ENCODE measurements at regions not wholly inside any gene's neighbourhood (a gene's known extent, or its start where the extent isn't known, plus 50 kb on each side); places are given as distances from the start of the nearest gene placed in this dataset.

DNA sequence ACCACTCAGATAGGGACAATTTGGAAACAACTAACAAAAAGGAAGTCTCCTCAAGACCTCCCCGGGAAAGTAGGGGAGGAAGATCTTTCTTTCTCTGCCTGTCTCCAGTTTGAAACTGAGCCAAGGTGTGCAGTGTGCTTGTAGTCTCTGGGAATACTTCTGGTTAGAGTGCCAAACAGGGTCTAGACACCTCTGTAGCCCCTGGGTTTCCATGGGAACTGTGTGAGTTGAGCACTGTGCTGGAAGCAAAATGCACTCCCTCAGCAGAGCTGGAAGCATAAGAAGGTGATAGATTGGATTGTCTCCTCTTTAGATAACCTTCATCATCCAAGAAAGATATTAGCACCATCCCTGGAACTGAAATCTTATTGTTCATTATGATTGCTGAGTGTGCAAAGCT is 129.2 kb upstream of the TNPO1 start:
- TF ChIP-seq, protein P1, sequence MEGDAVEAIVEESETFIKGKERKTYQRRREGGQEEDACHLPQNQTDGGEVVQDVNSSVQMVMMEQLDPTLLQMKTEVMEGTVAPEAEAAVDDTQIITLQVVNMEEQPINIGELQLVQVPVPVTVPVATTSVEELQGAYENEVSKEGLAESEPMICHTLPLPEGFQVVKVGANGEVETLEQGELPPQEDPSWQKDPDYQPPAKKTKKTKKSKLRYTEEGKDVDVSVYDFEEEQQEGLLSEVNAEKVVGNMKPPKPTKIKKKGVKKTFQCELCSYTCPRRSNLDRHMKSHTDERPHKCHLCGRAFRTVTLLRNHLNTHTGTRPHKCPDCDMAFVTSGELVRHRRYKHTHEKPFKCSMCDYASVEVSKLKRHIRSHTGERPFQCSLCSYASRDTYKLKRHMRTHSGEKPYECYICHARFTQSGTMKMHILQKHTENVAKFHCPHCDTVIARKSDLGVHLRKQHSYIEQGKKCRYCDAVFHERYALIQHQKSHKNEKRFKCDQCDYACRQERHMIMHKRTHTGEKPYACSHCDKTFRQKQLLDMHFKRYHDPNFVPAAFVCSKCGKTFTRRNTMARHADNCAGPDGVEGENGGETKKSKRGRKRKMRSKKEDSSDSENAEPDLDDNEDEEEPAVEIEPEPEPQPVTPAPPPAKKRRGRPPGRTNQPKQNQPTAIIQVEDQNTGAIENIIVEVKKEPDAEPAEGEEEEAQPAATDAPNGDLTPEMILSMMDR (IDR thresholded peaks at IDR 0.05 in 8 of 11, conservative IDR thresholded peaks at IDR 0.05 in 3 of 11): no peak
- TF ChIP-seq POLR2AphosphoS5 (IDR thresholded peaks at IDR 0.05) (no peak), POLR2A (IDR thresholded peaks at IDR 0.05) (no peak)
